Endothelial cell of umbilical vein (primary cell): ENCODE measurements at regions not wholly inside any gene's neighbourhood (a gene's known extent, or its start where the extent isn't known, plus 50 kb on each side); places are given as distances from the start of the nearest gene placed in this dataset.

Experiments
- BruUV-seq: library from RNA; stranded (reverse); fragments of 400-500 nt; replicated peaks from 2 replicates; lab custom pipeline; 2021; lab: Mats Ljungman, UMichigan
- CTCF ChIA-PET: fragments of 300-600, 350-600 bp; sonication (Branson Sonifier 250); formaldehyde crosslinking; loops from one replicate; lab custom pipeline; 2021; ENCODE audit warnings: antibody characterized with exemption, inconsistent platforms; lab: Charles Lee
- POLR2A ChIA-PET: fragments of 300-600, 350-600 bp; sonication (Branson Sonifier 250); formaldehyde crosslinking; loops from one replicate; lab custom pipeline; 2021; ENCODE audit warnings: antibody characterized with exemption, inconsistent platforms; lab: Charles Lee
- DNase-seq: peaks from one replicate; pipeline ENCODE4 v3.0.0-alpha.2; 2011; ENCODE audit warnings: low read depth, low spot score
- FAIRE-seq: peaks from 2 replicates; lab custom pipeline; 2011; peaks lifted over from hg19 to GRCh38; lab: Jason Lieb, UNC
- H2AFZ ChIP-seq: 2 replicates; pipeline ENCODE4 v1.6.0; 2012; ENCODE audit warnings: low read depth, low read length, control low read depth, inconsistent platforms
- H3K27ac ChIP-seq: 2 replicates; pipeline ENCODE4 v1.5.1; 2011; ENCODE audit warnings: low read depth, mild to moderate bottlenecking, control low read depth, low read length, moderate library complexity; ENCODE audit not compliant: insufficient read depth
- H3K27me3 ChIP-seq, 2 experiments: 2 replicates each; pipeline versions ENCODE4 v1.6.0 to v1.6.1; 2011; ENCODE audit warnings: low read length in 2 of 2, mixed read lengths in 1 of 2; ENCODE audit not compliant: control insufficient read depth in 2 of 2, insufficient read depth in 2 of 2
- H3K36me3 ChIP-seq, 2 experiments: 2 replicates in 1 of 2; 3 replicates in 1 of 2; pipeline ENCODE4 v1.5.1; 2011; ENCODE audit warnings: low read length in 2 of 2, mild to moderate bottlenecking in 1 of 2, moderate library complexity in 1 of 2; ENCODE audit not compliant: control insufficient read depth in 2 of 2, insufficient read depth in 2 of 2; ENCODE audit errors: extremely low read depth in 1 of 2
- H3K4me1 ChIP-seq: 3 replicates; pipeline ENCODE4 v1.5.1; 2011; ENCODE audit warnings: mild to moderate bottlenecking, low read length; ENCODE audit not compliant: control insufficient read depth, insufficient read depth; ENCODE audit errors: extremely low read depth
- H3K4me2 ChIP-seq: 2 replicates; pipeline ENCODE4 v1.6.1; 2011; ENCODE audit warnings: low read length, control low read depth, mixed read lengths; ENCODE audit not compliant: insufficient read depth
- H3K4me3 ChIP-seq, 3 experiments: fragments of 200-600 bp in 1 of 3; sonication (generic), shearing (Covaris generic) in 1 of 3; replicated peaks in 1 of 3; 2 replicates each; pipeline ENCODE4 v1.5.1; 2011 to 2016; ENCODE audit warnings: control low read depth in 3 of 3, low read length in 3 of 3, mild to moderate bottlenecking in 2 of 3, inconsistent platforms in 1 of 3, low read depth in 1 of 3, moderate library complexity in 1 of 3; ENCODE audit not compliant: insufficient read depth in 1 of 3
- H3K79me2 ChIP-seq: 2 replicates; pipeline ENCODE4 v1.6.0; 2012; ENCODE audit warnings: low read length, inconsistent platforms; ENCODE audit not compliant: control insufficient read depth, insufficient read depth
- H3K9ac ChIP-seq: replicated peaks from 2 replicates; pipeline ENCODE3; 2011; ENCODE audit warnings: low read length, control low read depth; ENCODE audit not compliant: insufficient read depth; ENCODE audit errors: extremely low read depth
- H3K9me1 ChIP-seq: replicated peaks from 3 replicates; pipeline ENCODE4 v1.6.0; 2011; ENCODE audit warnings: mild to moderate bottlenecking, low read length; ENCODE audit not compliant: control insufficient read depth, insufficient read depth; ENCODE audit errors: extremely low read depth
- H3K9me3 ChIP-seq: replicated peaks from 2 replicates; pipeline ENCODE4 v1.5.1; 2012; ENCODE audit warnings: low read length, inconsistent platforms; ENCODE audit not compliant: control insufficient read depth, insufficient read depth
- H4K20me1 ChIP-seq: replicated peaks from 2 replicates; pipeline ENCODE3; 2011; ENCODE audit warnings: mild to moderate bottlenecking, low read length; ENCODE audit not compliant: control insufficient read depth, insufficient read depth; ENCODE audit errors: extremely low read depth
- EZH2 ChIP-seq: IDR thresholded peaks from 2 replicates; pipeline ENCODE4 v1.6.1; 2012; ENCODE audit warnings: borderline replicate concordance, low read depth, mild to moderate bottlenecking, moderate library complexity, low read length, inconsistent platforms; ENCODE audit not compliant: severe bottlenecking
- FOS ChIP-seq: IDR thresholded peaks from 2 replicates; pipeline ENCODE4 v1.6.1; 2011; ENCODE audit warnings: mild to moderate bottlenecking, low read length, moderate library complexity, borderline replicate concordance; ENCODE audit not compliant: insufficient read depth
- GATA2 ChIP-seq: IDR thresholded peaks from 2 replicates; pipeline ENCODE4 v1.7.0; 2011; ENCODE audit warnings: low read depth, mild to moderate bottlenecking, moderate library complexity, mixed read lengths, low read length; ENCODE audit not compliant: insufficient read length, insufficient read depth
- JUN ChIP-seq: IDR thresholded peaks from 2 replicates; pipeline ENCODE4 v1.6.1; 2011; ENCODE audit warnings: borderline replicate concordance, low read depth; ENCODE audit not compliant: insufficient read length, insufficient read depth
- MYC ChIP-seq: IDR thresholded peaks from one replicate; pipeline ENCODE4 v1.6.1; 2011; ENCODE audit warnings: mild to moderate bottlenecking, low read depth, low read length
- POLR2A ChIP-seq: IDR thresholded peaks from 2 replicates; pipeline ENCODE4 v1.6.1; 2012; ENCODE audit warnings: low read depth, mild to moderate bottlenecking, control low read depth, low read length
- POLR2AphosphoS5 ChIP-seq: IDR thresholded peaks from 2 replicates; pipeline ENCODE4 v1.6.1; 2012; ENCODE audit warnings: low read depth, mild to moderate bottlenecking, control low read depth, low read length, moderate library complexity; ENCODE audit not compliant: insufficient read depth
- dilution Hi-C: fragments of 300-500 bp; cut with MboI; formaldehyde crosslinking; loops from one replicate; pipeline ENCODE4 v1.15.0; 2019; ENCODE audit warnings: low sequenced_read_pairs; ENCODE audit not compliant: extremely low pct_ligation_motif_present
- intact Hi-C: fragments of 100-400 bp; cut with micrococcal nuclease; formaldehyde crosslinking; loops from one replicate; pipeline ENCODE4 v1.10.0; 2022
- TF ChIP-seq, protein P1 (sequence below): IDR thresholded peaks from 2 replicates; pipeline ENCODE4 v1.6.1; 2011; ENCODE audit not compliant: insufficient read depth, insufficient read length
- TF ChIP-seq, protein P2 (sequence below), 2 donors: IDR thresholded peaks; 1 replicate in 1 of 2; 2 replicates in 1 of 2; pipeline ENCODE4 v1.5.1; 2011; ENCODE audit warnings: low read length in 2 of 2, mild to moderate bottlenecking in 2 of 2, moderate library complexity in 2 of 2, control low read depth in 1 of 2, inconsistent platforms in 1 of 2, low read depth in 1 of 2; ENCODE audit not compliant: insufficient read depth in 1 of 2; ENCODE audit errors: extremely low read depth in 1 of 2

DNA sequence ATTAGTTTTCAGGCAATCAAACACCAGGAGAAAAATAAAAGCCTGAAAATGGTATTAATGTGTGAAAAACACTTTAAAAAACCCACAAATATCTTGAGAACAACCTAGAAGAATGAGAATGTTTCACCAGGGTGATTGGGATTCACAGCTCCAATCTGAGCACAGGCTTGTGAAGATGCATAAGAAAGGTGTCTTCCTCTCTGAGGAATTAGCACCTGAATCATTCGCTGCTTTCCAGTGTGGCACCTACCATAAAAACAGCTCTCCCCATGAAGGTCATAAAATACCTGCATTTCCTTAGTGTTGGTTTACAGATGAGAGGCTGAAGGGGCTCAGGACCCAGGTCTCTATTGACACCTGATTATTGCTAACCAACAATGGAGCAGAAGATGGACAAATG is 499.7 kb upstream of the KLHL29 start:
- Histone ChIP-seq H3K79me2 (no peaks in the 10 kb centered on the region), H3K27me3 (no peaks in the 10 kb centered on the region), H3K4me1 (no peaks in the 10 kb centered on the region), H3K4me3 (no peak overlapping the region), H2AFZ (no peak overlapping the region), H3K36me3 (no peaks in the 10 kb centered on the region), H3K27ac (no peak overlapping the region), H3K9me3 (peaks cover 4% of the 10 kb centered on the region), H4K20me1 (no peaks in the 10 kb centered on the region), H3K9ac (no peak overlapping the region), H3K9me1 (no peaks in the 10 kb centered on the region), H3K4me2 (no peak overlapping the region)
- TF ChIP-seq GATA2 = no peak
- no peak for TF ChIP-seq JUN
- TF ChIP-seq MYC = no peak
- TF ChIP-seq POLR2AphosphoS5 = no peak
- no peak for TF ChIP-seq FOS
- TF ChIP-seq POLR2A = no peak
- TF ChIP-seq EZH2 = no peak
- TF ChIP-seq, protein P1, sequence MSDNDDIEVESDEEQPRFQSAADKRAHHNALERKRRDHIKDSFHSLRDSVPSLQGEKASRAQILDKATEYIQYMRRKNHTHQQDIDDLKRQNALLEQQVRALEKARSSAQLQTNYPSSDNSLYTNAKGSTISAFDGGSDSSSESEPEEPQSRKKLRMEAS = no peak
- TF ChIP-seq, protein P2, sequence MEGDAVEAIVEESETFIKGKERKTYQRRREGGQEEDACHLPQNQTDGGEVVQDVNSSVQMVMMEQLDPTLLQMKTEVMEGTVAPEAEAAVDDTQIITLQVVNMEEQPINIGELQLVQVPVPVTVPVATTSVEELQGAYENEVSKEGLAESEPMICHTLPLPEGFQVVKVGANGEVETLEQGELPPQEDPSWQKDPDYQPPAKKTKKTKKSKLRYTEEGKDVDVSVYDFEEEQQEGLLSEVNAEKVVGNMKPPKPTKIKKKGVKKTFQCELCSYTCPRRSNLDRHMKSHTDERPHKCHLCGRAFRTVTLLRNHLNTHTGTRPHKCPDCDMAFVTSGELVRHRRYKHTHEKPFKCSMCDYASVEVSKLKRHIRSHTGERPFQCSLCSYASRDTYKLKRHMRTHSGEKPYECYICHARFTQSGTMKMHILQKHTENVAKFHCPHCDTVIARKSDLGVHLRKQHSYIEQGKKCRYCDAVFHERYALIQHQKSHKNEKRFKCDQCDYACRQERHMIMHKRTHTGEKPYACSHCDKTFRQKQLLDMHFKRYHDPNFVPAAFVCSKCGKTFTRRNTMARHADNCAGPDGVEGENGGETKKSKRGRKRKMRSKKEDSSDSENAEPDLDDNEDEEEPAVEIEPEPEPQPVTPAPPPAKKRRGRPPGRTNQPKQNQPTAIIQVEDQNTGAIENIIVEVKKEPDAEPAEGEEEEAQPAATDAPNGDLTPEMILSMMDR (IDR thresholded peaks at IDR 0.05; ENCODE audit: extremely low read depth in 1 of 2, insufficient read depth in 1 of 2, low read depth in 1 of 2, low read length in 2 of 2) = no peak
- dilution Hi-C loops = no loop called here
- ChIA-PET CTCF (no interaction called here), POLR2A (no interaction called here)
- BruUV-seq = no TSS peak
- FAIRE-seq = no peak
- intact Hi-C loops = no loop called here
- DNase-seq = no peak
